ENCODE measurements at regions not wholly inside any gene's neighbourhood (a gene's known extent, or its start where the extent isn't known, plus 50 kb on each side); places are given as distances from the start of the nearest gene placed in this dataset.

- DNase-seq: no peak
- no peak for TF ChIP-seq CTCF (IDR thresholded peaks at IDR 0.05)
- TF ChIP-seq POLR2A (IDR thresholded peaks at IDR 0.05): no peak
- no peaks in the 10 kb centered on the region for H3K36me3 ChIP-seq
- no peak overlapping the region for H3K4me3 ChIP-seq
- no peak overlapping the region for H3K27ac ChIP-seq
- no peaks in the 10 kb centered on the region for H3K9me3 ChIP-seq
- no peaks in the 10 kb centered on the region for H3K27me3 ChIP-seq
- intact Hi-C loops (cut with DNase I; ENCODE audit: low total_unique reads): no loop called here
- H3K4me1 ChIP-seq: no peaks in the 10 kb centered on the region
Measured at GRCh38 chr7:131241386-131241785, 86.3 kb upstream of the MKLN1 start.

DNA sequence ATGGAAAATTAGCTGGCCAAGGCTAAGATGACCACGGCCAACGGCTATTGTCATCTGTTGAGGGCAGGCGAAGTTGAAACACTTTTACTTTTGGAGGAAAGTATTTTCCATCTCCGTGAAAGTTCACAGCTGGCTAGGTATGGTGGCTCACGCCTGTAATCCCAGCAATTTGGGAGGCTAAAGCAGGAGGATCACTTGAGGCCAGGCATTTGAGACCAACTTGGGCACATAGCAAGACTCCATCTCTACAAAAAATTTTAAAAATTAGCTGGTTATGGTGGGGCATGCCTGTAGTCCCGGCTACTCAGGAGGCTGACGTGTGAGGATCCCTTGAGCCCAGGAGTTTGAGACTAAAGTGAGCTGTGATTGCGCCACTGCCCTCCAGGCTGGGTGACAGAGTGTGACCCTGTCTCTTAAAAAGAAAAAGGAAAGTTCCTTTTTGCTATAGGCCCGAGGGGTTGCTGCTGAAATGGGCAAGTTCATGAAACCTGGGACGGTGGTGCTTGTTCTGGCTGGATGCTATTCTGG, 85.5 kb upstream of the MKLN1 start:
- no peak for TF ChIP-seq POLR2A (IDR thresholded peaks at IDR 0.05)
- no peak for TF ChIP-seq CTCF (IDR thresholded peaks at IDR 0.05)
- no peaks in the 10 kb centered on the region for H3K36me3 ChIP-seq
- intact Hi-C loops (cut with DNase I; ENCODE audit: low total_unique reads): no loop called here
- H3K4me3 ChIP-seq: no peak overlapping the region
- no peaks in the 10 kb centered on the region for H3K27me3 ChIP-seq
- no peak overlapping the region for H3K27ac ChIP-seq
- no peak for DNase-seq
- H3K4me1 ChIP-seq: no peaks in the 10 kb centered on the region
- no peaks in the 10 kb centered on the region for H3K9me3 ChIP-seq

DNA sequence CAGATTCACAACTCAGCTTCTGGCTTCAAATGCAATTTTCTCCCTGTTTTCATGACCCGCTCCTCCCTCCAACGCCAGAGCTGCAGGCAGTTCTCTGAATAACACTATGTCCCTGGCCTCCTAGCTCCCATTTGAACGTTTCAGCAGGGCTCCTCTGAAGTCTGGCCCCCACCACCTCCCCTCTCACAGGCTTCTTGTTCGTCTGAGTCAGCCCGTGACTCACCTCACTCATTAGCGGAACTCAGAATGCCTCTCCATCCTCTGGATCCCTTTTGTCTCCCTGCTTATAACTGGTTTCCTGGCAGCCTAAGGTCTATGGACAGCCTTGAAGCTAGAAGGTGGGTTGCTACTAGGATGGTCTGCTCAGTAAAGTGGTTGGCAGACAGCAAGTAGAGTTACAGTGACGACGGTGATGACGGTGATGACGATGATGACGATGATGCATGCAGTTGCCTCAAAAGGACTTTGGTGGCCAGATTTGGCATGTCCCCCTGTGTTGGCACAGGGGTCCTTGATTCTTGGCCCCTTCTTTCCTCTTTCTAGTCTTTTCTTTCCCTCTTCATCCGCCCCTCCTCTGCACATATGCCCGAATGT, 83.3 kb upstream of the MKLN1 start:
- Histone ChIP-seq H3K4me3 (no peak overlapping the region), H3K27ac (peak overlapping the region; percentile 66 to 75), H3K36me3 (no peaks in the 10 kb centered on the region), H3K9me3 (no peaks in the 10 kb centered on the region), H3K4me1 (no peaks in the 10 kb centered on the region), H3K27me3 (no peaks in the 10 kb centered on the region)
- peak in 1 of 4 experiments; percentile 14 for TF ChIP-seq CTCF (IDR thresholded peaks at IDR 0.05)
- no peak for TF ChIP-seq POLR2A (IDR thresholded peaks at IDR 0.05)
- intact Hi-C loops (cut with DNase I; ENCODE audit: low total_unique reads): no loop called here
- peak; percentile 76 to 90 for DNase-seq

GRCh38 chr7:131249003-131249402, 78.7 kb upstream of the MKLN1 start:
- intact Hi-C loops (cut with DNase I; ENCODE audit: low total_unique reads): no loop called here
- Histone ChIP-seq H3K36me3 (no peaks in the 10 kb centered on the region), H3K4me1 (no peaks in the 10 kb centered on the region), H3K27ac (peak overlapping the region; percentile 9 to 58), H3K4me3 (no peak overlapping the region), H3K9me3 (peaks cover 0 to 6% of the 10 kb centered on the region in 2 donors), H3K27me3 (no peaks in the 10 kb centered on the region)
- TF ChIP-seq CTCF (IDR thresholded peaks at IDR 0.05): no peak
- TF ChIP-seq POLR2A (IDR thresholded peaks at IDR 0.05): no peak
- peak; percentile 49 to 69 for DNase-seq

DNA sequence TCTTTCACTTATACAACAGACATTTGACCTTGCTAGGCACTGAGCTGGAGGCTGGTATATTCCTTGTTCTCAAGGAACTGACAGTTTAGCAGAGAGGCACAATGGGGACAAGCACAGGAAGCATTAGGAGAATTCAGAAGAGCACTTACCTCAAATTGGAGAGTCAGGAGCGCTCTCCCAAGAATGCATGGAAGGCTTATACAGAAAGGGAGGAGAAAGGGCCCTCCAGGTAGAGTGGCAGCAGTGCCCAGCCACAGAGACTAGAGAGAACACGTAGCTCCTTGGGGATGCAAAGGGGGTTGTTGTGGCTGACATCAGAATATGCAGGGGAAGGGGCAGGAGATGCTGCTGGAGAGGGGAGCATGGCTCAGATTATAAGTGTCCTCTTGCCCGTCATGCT, 78.2 kb upstream of the MKLN1 start:
- Histone ChIP-seq H3K27me3 (no peaks in the 10 kb centered on the region), H3K4me1 (no peaks in the 10 kb centered on the region), H3K36me3 (no peaks in the 10 kb centered on the region), H3K27ac (peak overlapping the region in 1 of 2 donors; percentile 58), H3K4me3 (no peak overlapping the region), H3K9me3 (peaks cover 0 to 11% of the 10 kb centered on the region in 2 donors)
- intact Hi-C loops (cut with DNase I; ENCODE audit: low total_unique reads): no loop called here
- no peak for DNase-seq
- no peak for TF ChIP-seq POLR2A (IDR thresholded peaks at IDR 0.05)
- TF ChIP-seq CTCF (IDR thresholded peaks at IDR 0.05): no peak
